LNCAP (cell line): ENCODE measurements at regions not wholly inside any gene's neighbourhood (a gene's known extent, or its start where the extent isn't known, plus 50 kb on each side); places are given as distances from the start of the nearest gene placed in this dataset.

Experiments
- TF ChIP-seq, protein P1 (sequence below): fragments of 450-650 bp; IDR thresholded peaks from 2 replicates; pipeline ENCODE4 v1.5.1; 2017; ENCODE audit warnings: mild to moderate bottlenecking

DNA sequence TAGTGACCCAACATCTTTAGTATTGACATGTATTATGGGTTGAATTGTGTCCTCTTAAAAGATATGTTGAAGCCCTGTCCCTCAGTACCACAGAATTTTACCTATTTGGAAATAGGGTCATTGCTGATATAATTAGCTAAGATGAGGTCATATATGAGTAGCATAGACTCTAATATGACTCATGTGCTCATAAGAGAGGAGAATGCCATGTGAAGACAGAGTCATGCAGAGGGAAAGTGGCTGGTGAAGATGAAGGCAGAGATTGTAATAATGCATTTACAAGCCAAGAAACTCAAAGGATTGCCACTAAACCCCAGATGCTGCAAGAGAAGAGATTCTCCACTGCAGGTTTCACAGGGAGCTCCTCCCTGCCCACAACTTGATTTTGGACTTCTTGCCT is 496.4 kb downstream of the KIF20B start:
- TF ChIP-seq, protein P1, sequence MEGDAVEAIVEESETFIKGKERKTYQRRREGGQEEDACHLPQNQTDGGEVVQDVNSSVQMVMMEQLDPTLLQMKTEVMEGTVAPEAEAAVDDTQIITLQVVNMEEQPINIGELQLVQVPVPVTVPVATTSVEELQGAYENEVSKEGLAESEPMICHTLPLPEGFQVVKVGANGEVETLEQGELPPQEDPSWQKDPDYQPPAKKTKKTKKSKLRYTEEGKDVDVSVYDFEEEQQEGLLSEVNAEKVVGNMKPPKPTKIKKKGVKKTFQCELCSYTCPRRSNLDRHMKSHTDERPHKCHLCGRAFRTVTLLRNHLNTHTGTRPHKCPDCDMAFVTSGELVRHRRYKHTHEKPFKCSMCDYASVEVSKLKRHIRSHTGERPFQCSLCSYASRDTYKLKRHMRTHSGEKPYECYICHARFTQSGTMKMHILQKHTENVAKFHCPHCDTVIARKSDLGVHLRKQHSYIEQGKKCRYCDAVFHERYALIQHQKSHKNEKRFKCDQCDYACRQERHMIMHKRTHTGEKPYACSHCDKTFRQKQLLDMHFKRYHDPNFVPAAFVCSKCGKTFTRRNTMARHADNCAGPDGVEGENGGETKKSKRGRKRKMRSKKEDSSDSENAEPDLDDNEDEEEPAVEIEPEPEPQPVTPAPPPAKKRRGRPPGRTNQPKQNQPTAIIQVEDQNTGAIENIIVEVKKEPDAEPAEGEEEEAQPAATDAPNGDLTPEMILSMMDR: no peak

DNA sequence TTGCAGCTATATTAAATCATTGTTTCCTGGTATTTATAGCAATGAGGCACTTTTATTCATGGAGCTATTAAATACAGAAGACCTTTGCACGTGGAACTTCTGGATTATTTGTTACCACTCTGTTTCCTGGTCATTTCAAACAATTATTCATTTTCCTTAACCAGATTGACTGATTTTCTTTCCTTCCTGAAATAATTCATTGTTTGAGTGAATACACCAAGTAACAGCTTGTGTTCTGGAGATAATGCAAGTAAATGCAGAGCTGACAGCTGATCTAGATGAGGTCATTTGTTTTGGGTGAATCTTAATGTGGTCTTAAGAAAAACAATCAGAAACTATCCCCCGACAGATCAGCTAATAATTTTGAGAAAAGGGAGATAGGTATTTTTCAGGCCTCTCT is 497.7 kb downstream of the KIF20B start:
- TF ChIP-seq, protein P1: no peak

DNA sequence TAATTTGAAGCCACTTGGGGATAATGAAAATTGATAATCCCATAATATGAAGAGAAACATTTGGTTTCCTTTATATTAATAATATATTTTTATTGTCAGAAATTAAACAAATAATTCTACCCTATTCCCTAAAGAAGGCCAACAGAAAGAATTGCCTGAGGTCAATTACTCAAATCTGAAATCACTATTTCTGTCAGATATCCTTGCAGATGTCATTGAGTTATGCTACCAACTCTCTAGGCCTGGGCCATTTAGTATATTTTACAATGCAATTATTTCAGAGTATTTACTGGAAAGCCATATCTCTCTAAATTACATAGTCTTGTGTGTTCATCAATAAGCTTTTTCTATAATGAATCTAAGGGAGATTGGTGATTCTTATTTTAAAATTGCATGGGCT is 498.1 kb downstream of the KIF20B start:
- TF ChIP-seq, protein P1: no peak

DNA sequence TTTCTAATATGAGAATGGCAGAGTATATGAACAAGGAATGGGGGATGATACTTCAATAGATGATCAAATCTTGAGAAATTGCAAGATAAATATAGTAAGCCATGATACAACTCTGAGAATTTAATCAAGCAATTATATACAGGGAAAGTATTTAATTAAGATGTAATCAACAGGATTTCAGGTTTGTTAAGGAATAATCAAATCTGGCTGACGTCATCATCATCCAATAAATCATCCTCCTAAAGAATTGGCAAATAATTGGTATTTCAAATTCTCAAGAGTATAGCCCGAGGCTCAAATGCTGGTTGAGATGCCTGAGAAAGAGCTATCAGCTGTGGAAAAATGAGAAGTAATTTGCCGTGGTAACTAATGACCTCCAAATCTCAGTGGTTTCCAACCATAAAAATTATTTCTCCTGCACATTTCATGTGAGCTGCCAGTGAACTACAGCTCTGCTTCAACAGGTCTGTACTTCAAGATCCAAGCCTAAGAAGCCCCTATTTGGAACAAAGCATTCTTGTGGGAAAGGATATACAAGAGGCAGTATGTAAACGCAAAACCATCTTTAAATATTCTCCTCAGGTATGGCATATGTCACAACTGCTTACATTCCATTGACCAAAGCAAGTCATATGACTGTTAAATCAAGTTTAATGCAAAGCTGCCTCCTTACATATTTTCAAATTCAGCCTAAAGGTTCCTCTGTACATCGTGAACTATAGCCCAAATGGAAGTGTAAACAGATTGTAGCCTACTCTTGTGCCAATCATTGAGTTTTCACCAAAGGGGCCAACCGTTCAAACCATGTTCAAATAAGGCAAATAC is 503.0 kb downstream of the KIF20B start:
- TF ChIP-seq, protein P1: no peak

DNA sequence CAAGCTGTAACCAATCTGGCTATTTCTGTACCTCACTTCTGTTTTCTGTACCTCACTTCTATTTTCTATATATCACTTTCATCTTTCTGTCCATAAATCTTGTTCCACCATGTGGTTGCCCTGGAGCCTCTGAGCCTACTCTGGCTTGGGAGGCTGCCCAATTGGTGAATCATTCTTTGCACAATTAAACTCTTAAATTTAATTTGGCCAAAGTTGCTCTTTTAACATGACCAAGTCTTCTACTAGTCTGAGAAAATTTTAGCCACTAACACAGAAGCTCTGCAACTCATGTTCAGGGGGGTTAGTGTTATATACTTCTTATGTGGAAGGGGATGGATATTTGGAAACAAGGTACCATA is 503.5 kb downstream of the KIF20B start:
- TF ChIP-seq, protein P1: no peak

DNA sequence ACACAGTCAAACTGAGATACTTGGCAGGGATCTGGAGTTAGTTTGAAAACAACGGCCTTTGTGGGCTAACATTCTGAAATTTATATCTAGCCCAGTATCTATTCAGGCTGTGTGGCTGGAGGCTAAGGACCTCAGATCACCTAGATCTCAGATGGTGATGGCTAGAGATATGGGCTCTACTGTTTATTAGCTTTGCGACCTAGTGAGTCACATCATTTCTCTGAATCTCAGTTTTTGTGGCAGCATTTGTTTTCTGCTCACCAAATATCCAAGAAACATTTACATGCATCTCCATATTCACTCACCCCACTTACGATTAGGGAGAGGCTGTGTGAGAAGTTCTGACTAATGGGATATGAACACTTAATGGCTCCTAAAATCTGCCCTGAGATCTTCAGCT is 503.9 kb downstream of the KIF20B start:
- TF ChIP-seq, protein P1: no peak

DNA sequence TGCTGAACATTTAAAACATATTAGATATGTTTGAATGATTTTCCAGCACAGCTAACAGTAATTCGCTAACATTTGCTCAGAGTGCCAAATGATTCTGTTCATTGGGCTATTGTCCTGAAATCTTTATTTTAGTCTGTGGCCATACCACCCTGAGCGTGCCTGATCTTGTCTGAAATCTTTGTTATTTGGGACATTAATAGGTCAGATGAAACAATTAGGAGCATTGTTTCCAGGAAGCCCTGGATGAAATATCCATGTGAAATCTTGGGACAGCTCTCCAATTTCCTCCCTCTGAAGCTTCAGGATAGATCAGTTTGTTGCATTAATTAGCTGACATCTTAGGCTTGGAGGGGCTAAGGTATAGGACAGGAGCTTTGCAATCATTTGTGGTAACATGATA is 512.0 kb downstream of the KIF20B start:
- TF ChIP-seq, protein P1: no peak

DNA sequence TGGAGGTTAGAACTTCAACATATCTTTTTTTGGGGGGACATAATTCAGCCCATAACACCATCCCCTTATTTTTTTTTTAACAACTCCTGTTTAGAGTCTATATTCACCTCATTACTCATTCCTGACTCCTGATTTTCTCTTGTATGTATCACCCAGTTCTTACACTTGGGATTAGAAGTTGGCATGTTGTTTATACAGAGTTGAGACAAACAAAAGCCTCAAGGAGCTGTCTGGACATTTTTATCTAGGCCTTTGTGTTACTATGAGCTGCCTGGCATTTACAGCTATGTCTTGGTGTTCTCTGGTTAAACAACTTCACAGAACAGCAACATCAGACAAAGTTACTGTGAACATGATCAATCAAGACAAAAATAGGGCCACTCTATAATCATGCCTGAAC is 517.5 kb downstream of the KIF20B start:
- TF ChIP-seq, protein P1: no peak
